ENCODE measurements at regions not wholly inside any gene's neighbourhood (a gene's known extent, or its start where the extent isn't known, plus 50 kb on each side); places are given as distances from the start of the nearest gene placed in this dataset.

- H3K4me1 ChIP-seq = peaks cover 9% of the 10 kb centered on the region
- no peaks in the 10 kb centered on the region for H3K36me3 ChIP-seq
- DNase-seq = peak; percentile 34 to 63
- no peaks in the 10 kb centered on the region for H3K9me3 ChIP-seq (replicated peaks)
- H3K27me3 ChIP-seq = no peaks in the 10 kb centered on the region
- H3K4me3 ChIP-seq = no peak overlapping the region
- no peak overlapping the region for H3K27ac ChIP-seq
Observed at GRCh38 chr7:91636129-91636724, 244.3 kb downstream of the MTERF1 start.

DNA sequence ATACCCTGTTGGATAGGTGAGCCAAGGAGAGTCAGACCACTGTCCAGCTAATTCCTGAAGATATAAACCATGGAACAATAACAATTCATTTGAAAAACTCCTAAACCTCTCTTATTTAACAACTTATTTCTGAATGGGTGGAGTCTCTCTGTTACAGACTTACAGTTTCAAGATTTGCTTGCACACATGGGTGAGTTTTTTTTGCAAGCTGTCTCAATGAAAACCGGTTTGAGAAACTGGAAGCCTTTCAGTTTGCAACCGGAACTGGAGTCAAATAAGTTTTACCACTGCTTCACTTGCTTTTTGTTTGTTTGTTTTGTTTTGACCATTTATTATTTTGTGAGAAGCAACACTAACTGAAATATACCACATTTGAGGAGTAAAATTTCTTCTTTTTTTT is 243.8 kb downstream of the MTERF1 start:
- no peaks in the 10 kb centered on the region for H3K9me3 ChIP-seq (replicated peaks)
- no peak overlapping the region for H3K27ac ChIP-seq

GRCh38 chr7:91644256-91644655 is 236.2 kb downstream of the MTERF1 start:
- no peak overlapping the region for H3K27ac ChIP-seq

More for the DNA sequence above, 243.8 kb downstream of the MTERF1 start:
- no peaks in the 10 kb centered on the region for H3K27me3 ChIP-seq
- no peaks in the 10 kb centered on the region for H3K36me3 ChIP-seq
- peaks cover 9% of the 10 kb centered on the region for H3K4me1 ChIP-seq
- no peak overlapping the region for H3K4me3 ChIP-seq
- no peak for DNase-seq

DNA sequence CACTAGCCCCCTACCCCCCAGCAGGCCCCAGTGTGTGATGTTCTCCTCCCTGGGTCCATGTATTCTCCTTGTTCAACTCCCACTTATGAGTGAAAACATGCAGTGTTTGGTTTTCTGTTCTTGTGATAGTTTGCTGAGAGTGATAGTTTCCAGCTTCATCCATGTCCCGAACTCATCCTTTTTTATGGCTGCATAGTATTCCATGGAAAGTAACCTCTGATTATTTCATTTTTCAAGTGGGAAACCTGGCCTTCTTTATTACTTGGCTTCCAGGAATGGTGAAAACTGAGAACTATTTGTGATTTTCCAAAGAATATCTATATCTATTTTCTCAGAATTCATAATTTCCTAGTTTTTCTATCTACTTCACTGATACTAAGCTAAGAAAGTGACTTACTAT is 235.0 kb downstream of the MTERF1 start:
- DNase-seq = no peak
- H3K9me3 ChIP-seq (replicated peaks) = 0 out of 2 replicates have a peak, but pooled peaks cover 3% of the 10 kb centered on the region
- H3K36me3 ChIP-seq = no peaks in the 10 kb centered on the region
- H3K4me1 ChIP-seq = no peaks in the 10 kb centered on the region
- no peak overlapping the region for H3K27ac ChIP-seq
- no peaks in the 10 kb centered on the region for H3K27me3 ChIP-seq
- H3K4me3 ChIP-seq = no peak overlapping the region

More at GRCh38 chr7:91644256-91644655, 236.2 kb downstream of the MTERF1 start:
- H3K27me3 ChIP-seq = no peaks in the 10 kb centered on the region
- H3K4me1 ChIP-seq = no peaks in the 10 kb centered on the region
- no peak overlapping the region for H3K4me3 ChIP-seq
- no peak for DNase-seq
- no peaks in the 10 kb centered on the region for H3K9me3 ChIP-seq (replicated peaks)
- no peaks in the 10 kb centered on the region for H3K36me3 ChIP-seq

- no peak overlapping the region for H3K4me3 ChIP-seq
- no peaks in the 10 kb centered on the region for H3K4me1 ChIP-seq
- 0 out of 2 replicates have a peak, but pooled peaks cover 3% of the 10 kb centered on the region for H3K9me3 ChIP-seq (replicated peaks)
- no peaks in the 10 kb centered on the region for H3K27me3 ChIP-seq
- H3K36me3 ChIP-seq = no peaks in the 10 kb centered on the region
- H3K27ac ChIP-seq = no peak overlapping the region
- no peak for DNase-seq
Observed at GRCh38 chr7:91651986-91652385, 228.5 kb downstream of the MTERF1 start.

GRCh38 chr7:91653286-91653685 is 227.2 kb downstream of the MTERF1 start:
- no peak overlapping the region for H3K27ac ChIP-seq
- H3K27me3 ChIP-seq = no peaks in the 10 kb centered on the region
- no peak for DNase-seq
- no peaks in the 10 kb centered on the region for H3K36me3 ChIP-seq
- no peak overlapping the region for H3K4me3 ChIP-seq
- 0 out of 2 replicates have a peak, but pooled peaks cover 3% of the 10 kb centered on the region for H3K9me3 ChIP-seq (replicated peaks)
- no peaks in the 10 kb centered on the region for H3K4me1 ChIP-seq

- H3K9me3 ChIP-seq (replicated peaks) = no peaks in the 10 kb centered on the region
Observed at GRCh38 chr7:91655656-91656055, 224.8 kb downstream of the MTERF1 start.

DNA sequence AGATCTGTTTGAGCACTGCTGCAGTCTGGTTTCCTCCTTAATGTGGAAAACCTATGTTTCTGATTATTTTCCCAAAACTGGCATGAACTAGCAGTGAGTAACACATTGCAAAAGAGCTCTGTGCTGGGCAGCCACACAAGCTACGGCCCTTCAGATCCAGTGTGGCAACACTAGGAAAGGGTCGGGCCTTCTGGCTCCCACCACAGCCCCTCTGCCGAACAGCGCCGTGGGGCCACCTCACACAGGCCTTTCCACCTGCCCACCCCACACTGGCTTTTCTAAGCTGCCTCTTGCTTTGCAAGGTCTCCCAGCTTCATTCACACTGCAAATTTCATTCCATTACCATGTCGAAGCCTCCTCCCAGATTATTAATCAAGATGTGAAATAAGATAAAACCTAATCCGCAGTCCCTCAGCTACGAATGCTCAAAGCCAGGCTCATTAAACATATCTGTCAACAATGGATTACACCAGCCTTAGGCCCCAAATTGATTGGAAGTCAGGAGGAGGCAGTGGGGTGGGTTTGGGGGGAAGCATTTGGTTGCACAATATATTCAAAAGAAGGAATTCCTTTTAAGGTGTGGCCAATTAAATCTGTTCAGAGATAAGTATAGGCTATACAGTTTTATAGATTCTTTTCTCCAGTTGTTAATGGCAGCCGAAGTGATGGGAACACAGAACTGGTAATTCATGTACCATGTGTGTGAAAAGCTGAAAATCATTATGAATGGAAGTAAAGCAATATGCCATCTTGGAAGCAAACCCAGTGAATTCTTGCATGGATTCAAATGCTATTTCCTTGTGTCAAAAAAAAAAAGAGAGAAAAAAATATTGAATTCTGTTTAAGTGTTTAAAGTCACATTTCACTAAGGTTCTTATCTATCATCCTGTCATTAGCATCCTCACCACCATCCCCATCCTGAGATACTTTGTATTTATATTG is 223.7 kb downstream of the MTERF1 start:
- Histone ChIP-seq H3K9me3 (replicated peaks) (no peaks in the 10 kb centered on the region), H3K4me1 (no peaks in the 10 kb centered on the region), H3K27ac (no peak overlapping the region), H3K27me3 (no peaks in the 10 kb centered on the region), H3K36me3 (no peaks in the 10 kb centered on the region), H3K4me3 (no peak overlapping the region)
- DNase-seq = no peak

More at GRCh38 chr7:91655656-91656055, 224.8 kb downstream of the MTERF1 start:
- no peak overlapping the region for H3K27ac ChIP-seq
- H3K4me1 ChIP-seq = no peaks in the 10 kb centered on the region
- no peak overlapping the region for H3K4me3 ChIP-seq
- no peaks in the 10 kb centered on the region for H3K27me3 ChIP-seq
- H3K36me3 ChIP-seq = no peaks in the 10 kb centered on the region
- no peak for DNase-seq

GRCh38 chr7:91657483-91658071 is 222.9 kb downstream of the MTERF1 start:
- Histone ChIP-seq H3K4me3 (no peak overlapping the region), H3K4me1 (no peaks in the 10 kb centered on the region), H3K27me3 (no peaks in the 10 kb centered on the region), H3K36me3 (no peaks in the 10 kb centered on the region), H3K27ac (no peak overlapping the region), H3K9me3 (replicated peaks) (no peaks in the 10 kb centered on the region)
- no peak for DNase-seq

DNA sequence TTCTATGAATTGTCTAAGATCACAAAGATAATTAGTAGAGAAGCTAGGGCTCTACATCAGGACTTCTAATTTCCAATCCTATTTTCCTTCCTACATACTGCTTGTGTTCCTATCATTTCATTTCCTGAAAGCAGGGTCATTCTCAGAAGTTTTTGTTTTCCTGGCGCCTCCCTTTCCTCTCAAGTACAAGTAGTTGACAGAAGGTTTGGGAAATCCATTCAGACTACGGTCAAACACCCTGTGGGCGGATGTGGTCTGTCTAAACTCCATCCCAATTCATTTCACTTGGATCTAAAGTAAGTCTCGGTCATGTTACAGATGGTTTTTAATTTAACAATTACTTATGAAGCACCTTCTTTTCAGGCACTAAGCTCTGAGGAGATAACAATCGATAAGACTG is 221.4 kb downstream of the MTERF1 start:
- H3K36me3 ChIP-seq = no peaks in the 10 kb centered on the region
- no peak overlapping the region for H3K27ac ChIP-seq
- H3K27me3 ChIP-seq = no peaks in the 10 kb centered on the region
- H3K9me3 ChIP-seq (replicated peaks) = no peaks in the 10 kb centered on the region
- H3K4me3 ChIP-seq = no peak overlapping the region
- H3K4me1 ChIP-seq = no peaks in the 10 kb centered on the region
- no peak for DNase-seq

- Histone ChIP-seq H3K4me3 (no peak overlapping the region), H3K4me1 (no peaks in the 10 kb centered on the region), H3K27ac (no peak overlapping the region), H3K27me3 (no peaks in the 10 kb centered on the region), H3K9me3 (replicated peaks) (no peaks in the 10 kb centered on the region), H3K36me3 (no peaks in the 10 kb centered on the region)
- no peak for DNase-seq
Observed at GRCh38 chr7:91660734-91661356, 219.7 kb downstream of the MTERF1 start.

DNA sequence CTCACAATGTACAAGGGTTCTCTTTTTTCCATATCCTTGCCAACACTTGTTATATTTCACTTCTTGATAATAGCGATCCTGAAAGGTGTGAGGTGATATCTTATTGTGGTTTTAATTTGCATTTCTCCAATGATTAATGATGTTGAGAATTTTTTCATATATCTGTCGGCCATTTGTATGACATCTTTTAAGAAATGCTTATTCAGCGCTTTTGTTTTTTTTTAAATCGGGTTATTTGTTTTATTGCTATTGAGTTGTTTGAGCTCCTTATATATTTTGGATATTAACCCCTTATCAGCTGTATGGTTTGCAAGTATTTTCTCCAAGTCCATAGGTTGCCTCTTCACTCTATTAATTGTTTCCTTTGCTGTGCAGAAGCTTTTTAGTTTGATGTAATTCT is 218.8 kb downstream of the MTERF1 start:
- no peaks in the 10 kb centered on the region for H3K27me3 ChIP-seq
- H3K27ac ChIP-seq = no peak overlapping the region
- H3K4me1 ChIP-seq = no peaks in the 10 kb centered on the region
- H3K9me3 ChIP-seq (replicated peaks) = no peaks in the 10 kb centered on the region
- H3K36me3 ChIP-seq = no peaks in the 10 kb centered on the region
- no peak for DNase-seq
- no peak overlapping the region for H3K4me3 ChIP-seq

- Histone ChIP-seq H3K4me1 (no peaks in the 10 kb centered on the region), H3K36me3 (no peaks in the 10 kb centered on the region), H3K27ac (no peak overlapping the region), H3K4me3 (no peak overlapping the region), H3K27me3 (no peaks in the 10 kb centered on the region), H3K9me3 (replicated peaks) (no peaks in the 10 kb centered on the region)
- DNase-seq = no peak
Observed at GRCh38 chr7:91668217-91668616, 212.3 kb downstream of the MTERF1 start.

- Histone ChIP-seq H3K36me3 (no peaks in the 10 kb centered on the region), H3K4me3 (no peak overlapping the region), H3K27ac (no peak overlapping the region), H3K9me3 (replicated peaks) (no peaks in the 10 kb centered on the region), H3K27me3 (no peaks in the 10 kb centered on the region), H3K4me1 (no peaks in the 10 kb centered on the region)
- no peak for DNase-seq
Observed at GRCh38 chr7:91671245-91671644, 209.3 kb downstream of the MTERF1 start.

GRCh38 chr7:91674470-91674869 is 206.0 kb downstream of the MTERF1 start:
- H3K27me3 ChIP-seq = no peaks in the 10 kb centered on the region
- H3K36me3 ChIP-seq = no peaks in the 10 kb centered on the region
- H3K27ac ChIP-seq = no peak overlapping the region
- no peak overlapping the region for H3K4me3 ChIP-seq
- no peaks in the 10 kb centered on the region for H3K9me3 ChIP-seq (replicated peaks)
- H3K4me1 ChIP-seq = no peaks in the 10 kb centered on the region
- no peak for DNase-seq
